ENCODE measurements at regions not wholly inside any gene's neighbourhood (a gene's known extent, or its start where the extent isn't known, plus 50 kb on each side); places are given as distances from the start of the nearest gene placed in this dataset.

GRCh38 chr10:78297997-78298396 is 264.3 kb downstream of the RPS24 start:
- Mint-ChIP-seq H3K4me1 (peaks cover 32 to 65% of the 10 kb centered on the region in 2 donors), H3K27ac (no peak overlapping the region)

GRCh38 chr10:78298835-78299234 is 265.2 kb downstream of the RPS24 start:
- Mint-ChIP-seq H3K4me1 (peaks cover 32 to 62% of the 10 kb centered on the region in 2 donors), H3K27ac (peak overlapping the region; percentile 75), H3K4me3 (peak overlapping the region in 1 of 2 donors; percentile 25), H3K27me3 (no peaks in the 10 kb centered on the region), H3K9me3 (peaks cover 1 to 4% of the 10 kb centered on the region in 2 donors), H3K36me3 (peaks cover 0 to 1% of the 10 kb centered on the region in 2 donors)
- DNase-seq: no peak
- ATAC-seq (replicated peaks): no peak

More at GRCh38 chr10:78297997-78298396, 264.3 kb downstream of the RPS24 start:
- no peak overlapping the region for H3K4me3 Mint-ChIP-seq
- H3K9me3 Mint-ChIP-seq: peaks cover 1 to 4% of the 10 kb centered on the region in 2 donors
- H3K36me3 Mint-ChIP-seq: peaks cover 0 to 1% of the 10 kb centered on the region in 2 donors
- no peak for ATAC-seq (replicated peaks)
- DNase-seq: no peak
- H3K27me3 Mint-ChIP-seq: no peaks in the 10 kb centered on the region

GRCh38 chr10:78299851-78300468 is 266.3 kb downstream of the RPS24 start:
- ATAC-seq (replicated peaks) (peak; percentile 30 to 33), DNase-seq (peak; percentile 52)
- Mint-ChIP-seq H3K27ac (peak overlapping the region; percentile 94), H3K9me3 (peaks cover 1 to 4% of the 10 kb centered on the region in 2 donors), H3K4me1 (peaks cover 32 to 62% of the 10 kb centered on the region in 2 donors), H3K4me3 (peak overlapping the region; percentile 69 to 70), H3K36me3 (peaks cover 0 to 1% of the 10 kb centered on the region in 2 donors), H3K27me3 (no peaks in the 10 kb centered on the region)

GRCh38 chr10:78300526-78300925 is 266.9 kb downstream of the RPS24 start:
- no peak for ATAC-seq (replicated peaks)
- no peak overlapping the region for H3K4me3 Mint-ChIP-seq
- no peak for DNase-seq
- peaks cover 32 to 62% of the 10 kb centered on the region in 2 donors for H3K4me1 Mint-ChIP-seq
- H3K9me3 Mint-ChIP-seq: peaks cover 1 to 4% of the 10 kb centered on the region in 2 donors
- peak overlapping the region; percentile 17 for H3K27ac Mint-ChIP-seq
- H3K27me3 Mint-ChIP-seq: no peaks in the 10 kb centered on the region
- peaks cover 0 to 1% of the 10 kb centered on the region in 2 donors for H3K36me3 Mint-ChIP-seq

- no peak overlapping the region for H3K27ac Mint-ChIP-seq
- H3K4me3 Mint-ChIP-seq: no peak overlapping the region
- no peak for ATAC-seq (replicated peaks)
- peaks cover 1 to 4% of the 10 kb centered on the region in 2 donors for H3K9me3 Mint-ChIP-seq
- no peak for DNase-seq
- H3K27me3 Mint-ChIP-seq: peaks cover 0 to 4% of the 10 kb centered on the region in 2 donors
- peaks cover 0 to 1% of the 10 kb centered on the region in 2 donors for H3K36me3 Mint-ChIP-seq
- H3K4me1 Mint-ChIP-seq: peaks cover 33 to 60% of the 10 kb centered on the region in 2 donors
Observed at GRCh38 chr10:78301481-78301880, 267.8 kb downstream of the RPS24 start.

GRCh38 chr10:78301891-78302738 is 268.5 kb downstream of the RPS24 start:
- no peak for ATAC-seq (replicated peaks)
- DNase-seq: no peak
- Mint-ChIP-seq H3K9me3 (peaks cover 1 to 4% of the 10 kb centered on the region in 2 donors), H3K4me1 (peaks cover 32 to 53% of the 10 kb centered on the region in 2 donors), H3K27me3 (peaks cover 0 to 7% of the 10 kb centered on the region in 2 donors), H3K4me3 (peak overlapping the region; percentile 87 to 94), H3K27ac (peak overlapping the region; percentile 93), H3K36me3 (peaks cover 0 to 1% of the 10 kb centered on the region in 2 donors)

GRCh38 chr10:78302739-78302988 is 269.0 kb downstream of the RPS24 start:
- ATAC-seq (replicated peaks) (no peak), DNase-seq (no peak)
- Mint-ChIP-seq H3K27ac (peak overlapping the region; percentile 93), H3K9me3 (peaks cover 1 to 4% of the 10 kb centered on the region in 2 donors), H3K36me3 (peaks cover 0 to 1% of the 10 kb centered on the region in 2 donors), H3K27me3 (peaks cover 0 to 7% of the 10 kb centered on the region in 2 donors), H3K4me1 (peaks cover 32 to 48% of the 10 kb centered on the region in 2 donors), H3K4me3 (peak overlapping the region; percentile 87 to 94)

GRCh38 chr10:78302989-78303854 is 269.6 kb downstream of the RPS24 start:
- H3K4me3 Mint-ChIP-seq: peak overlapping the region; percentile 87 to 94
- DNase-seq (peak; percentile 93), ATAC-seq (replicated peaks) (peak; percentile 82 to 86)
- H3K9me3 Mint-ChIP-seq: peaks cover 1 to 4% of the 10 kb centered on the region in 2 donors
- peaks cover 27 to 42% of the 10 kb centered on the region in 2 donors for H3K4me1 Mint-ChIP-seq
- peaks cover 0 to 1% of the 10 kb centered on the region in 2 donors for H3K36me3 Mint-ChIP-seq
- peak overlapping the region; percentile 93 for H3K27ac Mint-ChIP-seq
- peaks cover 0 to 7% of the 10 kb centered on the region in 2 donors for H3K27me3 Mint-ChIP-seq

DNA sequence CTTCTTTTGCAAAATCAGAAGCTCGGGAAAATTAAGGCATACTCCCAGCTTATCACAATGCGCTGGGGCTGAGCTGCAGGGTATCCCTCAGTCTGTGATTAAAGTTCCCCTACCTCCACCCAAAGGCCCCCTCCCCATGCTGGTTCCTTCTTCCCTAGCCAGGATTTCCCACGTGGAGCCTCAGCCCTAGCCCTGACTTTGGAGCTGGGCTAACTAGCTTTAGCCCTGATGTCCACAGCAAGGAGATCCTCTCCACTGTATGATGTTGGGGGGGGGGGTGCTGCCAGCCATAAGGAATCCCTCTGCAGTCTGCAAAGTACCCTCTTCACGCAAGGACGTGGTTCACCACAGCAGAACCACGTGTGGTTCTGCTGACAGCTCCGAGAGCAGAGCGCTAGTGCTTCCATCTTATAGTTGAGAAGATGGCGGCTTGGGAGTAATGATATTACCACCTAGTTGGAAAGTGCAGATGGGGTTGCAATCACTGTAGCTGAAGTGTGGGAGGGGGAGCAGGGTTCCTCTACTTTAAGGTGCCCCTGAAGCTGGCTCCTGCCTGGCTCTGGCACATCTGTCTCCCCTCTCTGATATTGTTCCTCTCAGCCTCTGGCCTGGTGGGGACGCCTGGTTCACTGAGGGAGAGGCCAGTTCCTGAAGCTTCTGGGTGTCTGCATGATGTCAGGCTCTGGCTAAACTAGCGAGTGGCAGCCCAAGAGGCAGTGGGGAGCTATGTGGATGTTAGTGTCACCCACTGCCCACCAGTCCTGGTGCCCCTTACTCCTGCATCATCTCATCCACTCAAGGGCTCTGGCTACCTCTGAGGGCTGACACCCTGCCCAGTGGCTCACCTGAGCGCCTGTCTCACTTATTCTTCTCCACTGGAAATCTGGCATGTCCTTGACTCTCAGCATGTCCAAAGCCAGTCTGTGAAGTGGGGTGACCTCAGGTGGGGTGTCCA is 270.7 kb downstream of the RPS24 start:
- peaks cover 5 to 7% of the 10 kb centered on the region in 2 donors for H3K27me3 Mint-ChIP-seq
- peaks cover 0 to 1% of the 10 kb centered on the region in 2 donors for H3K36me3 Mint-ChIP-seq
- H3K4me1 Mint-ChIP-seq: peaks cover 20 to 31% of the 10 kb centered on the region in 2 donors
- DNase-seq (no peak), ATAC-seq (replicated peaks) (no peak)
- no peak overlapping the region for H3K27ac Mint-ChIP-seq
- H3K9me3 Mint-ChIP-seq: peaks cover 1 to 4% of the 10 kb centered on the region in 2 donors
- peak overlapping the region in 1 of 2 donors; percentile 15 for H3K4me3 Mint-ChIP-seq

- H3K4me1 Mint-ChIP-seq: peaks cover 12 to 21% of the 10 kb centered on the region in 2 donors
- H3K27me3 Mint-ChIP-seq: peaks cover 7 to 8% of the 10 kb centered on the region in 2 donors
- H3K9me3 Mint-ChIP-seq: peaks cover 1 to 4% of the 10 kb centered on the region in 2 donors
- H3K27ac Mint-ChIP-seq: no peak overlapping the region
- H3K36me3 Mint-ChIP-seq: peaks cover 0 to 1% of the 10 kb centered on the region in 2 donors
- no peak overlapping the region for H3K4me3 Mint-ChIP-seq
- DNase-seq: no peak
- no peak for ATAC-seq (replicated peaks)
Observed at GRCh38 chr10:78305311-78305710, 271.6 kb downstream of the RPS24 start.

DNA sequence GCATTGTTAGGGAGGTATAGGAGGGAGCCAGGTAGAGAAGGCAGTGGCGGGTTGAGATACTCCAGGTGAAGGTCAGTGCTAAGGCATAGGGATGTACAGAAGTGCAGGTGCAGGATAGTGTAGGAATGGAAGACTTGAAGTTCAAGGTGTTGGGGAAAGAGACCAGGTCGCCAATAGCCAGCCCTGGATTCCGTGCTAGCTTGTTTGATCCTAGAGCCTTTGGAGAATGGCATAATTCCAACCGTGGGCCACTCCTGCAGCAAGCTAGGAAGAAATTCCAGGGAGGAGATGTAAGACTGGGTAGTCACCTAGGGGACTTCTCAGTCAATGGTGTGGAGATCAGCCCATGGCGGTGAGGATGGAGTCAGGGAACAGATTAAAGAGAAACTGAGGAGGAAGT is 272.7 kb downstream of the RPS24 start:
- peaks cover 0 to 1% of the 10 kb centered on the region in 2 donors for H3K36me3 Mint-ChIP-seq
- H3K4me1 Mint-ChIP-seq: peaks cover 12 to 15% of the 10 kb centered on the region in 2 donors
- H3K4me3 Mint-ChIP-seq: no peak overlapping the region
- H3K9me3 Mint-ChIP-seq: no peaks in the 10 kb centered on the region
- no peak for ATAC-seq (replicated peaks)
- no peak overlapping the region for H3K27ac Mint-ChIP-seq
- H3K27me3 Mint-ChIP-seq: peaks cover 7 to 8% of the 10 kb centered on the region in 2 donors
- no peak for DNase-seq

GRCh38 chr10:78307576-78307975 is 273.9 kb downstream of the RPS24 start:
- no peak for ATAC-seq (replicated peaks)
- Mint-ChIP-seq H3K4me3 (no peak overlapping the region), H3K9me3 (no peaks in the 10 kb centered on the region), H3K27ac (no peak overlapping the region), H3K4me1 (peaks cover 5 to 6% of the 10 kb centered on the region in 2 donors), H3K36me3 (no peaks in the 10 kb centered on the region), H3K27me3 (peaks cover 7 to 8% of the 10 kb centered on the region in 2 donors)
- DNase-seq: no peak
